Esophagus squamous epithelium (tissue), 4 donors: ENCODE measurements at regions not wholly inside any gene's neighbourhood (a gene's known extent, or its start where the extent isn't known, plus 50 kb on each side); places are given as distances from the start of the nearest gene placed in this dataset.

ENCODE experiments used
- POLR2A ChIP-seq, 4 donors: fragments of 450-650 bp; IDR thresholded peaks; one replicate each; pipeline ENCODE4 v1.6.1; 2017; ENCODE audit warnings: antibody characterized with exemption in 4 of 4, mild to moderate bottlenecking in 4 of 4, moderate library complexity in 3 of 4
- TF ChIP-seq, protein P1 (sequence below), 6 experiments: fragments of 450-650 bp in 4 of 6; fragments of 200-600 bp in 2 of 6; sonication (generic) in 2 of 6; IDR thresholded peaks; one replicate each; pipeline ENCODE4 v1.5.1; 2016 to 2019; ENCODE audit warnings: antibody characterized with exemption in 6 of 6, mild to moderate bottlenecking in 4 of 6, moderate library complexity in 4 of 6

GRCh38 chr4:110867251-110867960 is 244.5 kb upstream of the PITX2 start:
- TF ChIP-seq, protein P1, sequence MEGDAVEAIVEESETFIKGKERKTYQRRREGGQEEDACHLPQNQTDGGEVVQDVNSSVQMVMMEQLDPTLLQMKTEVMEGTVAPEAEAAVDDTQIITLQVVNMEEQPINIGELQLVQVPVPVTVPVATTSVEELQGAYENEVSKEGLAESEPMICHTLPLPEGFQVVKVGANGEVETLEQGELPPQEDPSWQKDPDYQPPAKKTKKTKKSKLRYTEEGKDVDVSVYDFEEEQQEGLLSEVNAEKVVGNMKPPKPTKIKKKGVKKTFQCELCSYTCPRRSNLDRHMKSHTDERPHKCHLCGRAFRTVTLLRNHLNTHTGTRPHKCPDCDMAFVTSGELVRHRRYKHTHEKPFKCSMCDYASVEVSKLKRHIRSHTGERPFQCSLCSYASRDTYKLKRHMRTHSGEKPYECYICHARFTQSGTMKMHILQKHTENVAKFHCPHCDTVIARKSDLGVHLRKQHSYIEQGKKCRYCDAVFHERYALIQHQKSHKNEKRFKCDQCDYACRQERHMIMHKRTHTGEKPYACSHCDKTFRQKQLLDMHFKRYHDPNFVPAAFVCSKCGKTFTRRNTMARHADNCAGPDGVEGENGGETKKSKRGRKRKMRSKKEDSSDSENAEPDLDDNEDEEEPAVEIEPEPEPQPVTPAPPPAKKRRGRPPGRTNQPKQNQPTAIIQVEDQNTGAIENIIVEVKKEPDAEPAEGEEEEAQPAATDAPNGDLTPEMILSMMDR (IDR thresholded peaks at IDR 0.05) = no peak
- no peak for TF ChIP-seq POLR2A (IDR thresholded peaks at IDR 0.05)
